ENCODE measurements at regions not wholly inside any gene's neighbourhood (a gene's known extent, or its start where the extent isn't known, plus 50 kb on each side); places are given as distances from the start of the nearest gene placed in this dataset.

DNA sequence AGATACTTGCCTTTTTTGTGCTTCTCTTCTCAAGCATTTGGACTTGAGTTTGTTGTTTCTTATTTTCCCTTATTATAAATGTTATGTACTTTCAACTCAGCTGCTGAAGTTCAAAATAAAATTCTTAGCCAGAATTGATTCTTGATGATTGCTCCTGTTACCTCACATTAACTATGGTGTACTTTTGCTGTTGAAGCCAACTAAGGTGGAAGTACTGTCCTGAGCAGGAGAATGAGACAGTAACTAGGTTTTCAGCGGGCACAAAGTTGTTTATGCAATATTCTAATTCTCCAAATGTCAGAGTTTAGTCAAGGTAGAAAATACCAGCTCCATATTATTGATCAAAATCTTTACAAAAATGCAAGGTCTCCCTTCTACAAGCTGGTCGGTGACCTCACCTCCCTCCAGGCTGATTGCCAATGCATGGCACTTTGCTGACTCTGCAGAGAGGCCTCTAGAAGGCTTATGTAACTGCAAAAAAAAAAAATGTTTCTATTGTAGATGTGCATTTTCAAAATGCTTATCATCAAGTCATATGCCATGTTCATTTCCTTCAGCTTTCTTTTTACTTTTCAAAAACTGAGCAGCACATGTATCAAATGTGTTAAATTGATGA is 1783.5 kb upstream of the WWC1 start:
- TF ChIP-seq GATA1 (IDR thresholded peaks at IDR 0.05; ENCODE audit: low read depth, low read length) (no peak), POLR2A (IDR thresholded peaks at IDR 0.05; ENCODE audit: low read length) (no peak)
- no peak for DNase-seq

GRCh38 chr5:166509085-166509484 is 1782.4 kb upstream of the WWC1 start:
- peak in 1 of 2 experiments; percentile 8 for DNase-seq
- TF ChIP-seq GATA1 (IDR thresholded peaks at IDR 0.05; ENCODE audit: low read depth, low read length) (no peak), POLR2A (IDR thresholded peaks at IDR 0.05; ENCODE audit: low read length) (no peak)

DNA sequence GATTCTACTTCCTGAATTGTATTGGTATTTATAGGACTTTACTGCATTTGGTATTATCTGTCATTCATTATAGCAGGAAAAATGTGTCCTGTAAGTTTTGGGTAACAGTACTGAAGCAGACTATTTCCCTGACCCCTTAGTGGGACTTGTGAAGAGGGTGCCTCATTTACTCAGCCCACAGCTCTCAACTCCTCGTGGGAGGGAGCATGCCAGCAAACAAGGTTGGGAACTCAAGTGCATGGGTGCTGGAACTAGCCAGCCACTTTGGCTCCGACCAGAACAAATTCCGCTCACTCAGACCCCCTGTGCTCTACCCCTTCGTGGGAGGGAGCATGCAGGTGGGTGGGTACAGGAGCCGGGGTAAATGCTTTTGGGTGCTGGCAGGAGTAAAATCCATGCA is 1773.5 kb upstream of the WWC1 start:
- no peak for TF ChIP-seq POLR2A (IDR thresholded peaks at IDR 0.05; ENCODE audit: low read length)
- no peak for TF ChIP-seq GATA1 (IDR thresholded peaks at IDR 0.05; ENCODE audit: low read depth, low read length)
- no peak for DNase-seq

GRCh38 chr5:166523206-166523605 is 1768.2 kb upstream of the WWC1 start:
- no peak for TF ChIP-seq POLR2A (IDR thresholded peaks at IDR 0.05; ENCODE audit: low read length)
- no peak for TF ChIP-seq GATA1 (IDR thresholded peaks at IDR 0.05; ENCODE audit: low read depth, low read length)
- DNase-seq, result no peak

- TF ChIP-seq GATA1 (IDR thresholded peaks at IDR 0.05; ENCODE audit: low read depth, low read length) (no peak), POLR2A (IDR thresholded peaks at IDR 0.05; ENCODE audit: low read length) (no peak)
- no peak for DNase-seq
Observed at GRCh38 chr5:166529200-166529599, 1762.2 kb upstream of the WWC1 start.

- TF ChIP-seq GATA1 (IDR thresholded peaks at IDR 0.05; ENCODE audit: low read depth, low read length) (no peak), POLR2A (IDR thresholded peaks at IDR 0.05; ENCODE audit: low read length) (no peak)
Observed at GRCh38 chr5:166532456-166533220, 1758.8 kb upstream of the WWC1 start.

GRCh38 chr5:166535641-166536040 is 1755.8 kb upstream of the WWC1 start:
- TF ChIP-seq GATA1 (IDR thresholded peaks at IDR 0.05; ENCODE audit: low read depth, low read length) (no peak), POLR2A (IDR thresholded peaks at IDR 0.05; ENCODE audit: low read length) (no peak)
- DNase-seq, result no peak

More at GRCh38 chr5:166532456-166533220, 1758.8 kb upstream of the WWC1 start:
- no peak for DNase-seq

- no peak for DNase-seq
- TF ChIP-seq GATA1 (IDR thresholded peaks at IDR 0.05; ENCODE audit: low read depth, low read length), result no peak
- no peak for TF ChIP-seq POLR2A (IDR thresholded peaks at IDR 0.05; ENCODE audit: low read length)
Observed at GRCh38 chr5:166540156-166540555, 1751.3 kb upstream of the WWC1 start.

- DNase-seq, result no peak
- TF ChIP-seq GATA1 (IDR thresholded peaks at IDR 0.05; ENCODE audit: low read depth, low read length) (no peak), POLR2A (IDR thresholded peaks at IDR 0.05; ENCODE audit: low read length) (no peak)
Observed at GRCh38 chr5:166551384-166551783, 1740.1 kb upstream of the WWC1 start.

DNA sequence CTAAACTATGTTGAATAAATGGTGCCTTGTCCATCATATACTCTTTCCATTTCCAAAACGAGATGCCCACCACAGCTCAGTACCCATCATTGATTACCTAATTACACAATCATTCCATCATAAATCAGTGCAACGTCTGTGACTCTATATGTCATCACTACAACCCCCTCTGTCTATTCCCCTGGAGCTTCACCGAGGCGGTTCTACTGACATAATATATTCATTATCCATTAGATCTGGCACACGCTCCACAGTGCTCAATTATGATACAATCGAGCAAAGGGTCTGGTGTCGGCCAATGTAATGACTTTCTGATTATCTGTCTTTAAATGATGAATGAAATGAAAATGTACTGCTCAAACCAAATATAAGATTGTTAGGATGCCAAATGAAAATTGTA is 1737.7 kb upstream of the WWC1 start:
- DNase-seq, result no peak
- TF ChIP-seq POLR2A (IDR thresholded peaks at IDR 0.05; ENCODE audit: low read length) (no peak), GATA1 (IDR thresholded peaks at IDR 0.05; ENCODE audit: low read depth, low read length) (no peak)

DNA sequence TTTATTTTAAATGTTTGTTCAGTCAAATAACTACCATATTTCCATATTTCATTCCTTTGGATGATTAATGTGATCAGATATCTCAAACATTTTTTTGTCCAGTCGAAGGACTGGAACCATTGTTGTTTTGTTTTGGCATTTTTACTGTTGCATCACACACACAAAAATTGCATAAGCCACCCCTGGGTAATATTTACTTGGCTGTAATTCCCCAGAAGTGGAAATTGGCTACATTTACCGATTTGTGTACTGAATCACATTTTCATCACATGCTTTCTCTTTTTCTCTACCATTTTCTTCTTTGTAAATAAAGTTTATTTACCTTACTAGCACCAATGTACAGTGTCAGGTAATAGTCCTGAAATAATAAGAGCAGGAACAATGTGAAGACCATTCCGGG is 1729.7 kb upstream of the WWC1 start:
- DNase-seq, result no peak
- no peak for TF ChIP-seq GATA1 (IDR thresholded peaks at IDR 0.05; ENCODE audit: low read depth, low read length)
- TF ChIP-seq POLR2A (IDR thresholded peaks at IDR 0.05; ENCODE audit: low read length), result no peak

DNA sequence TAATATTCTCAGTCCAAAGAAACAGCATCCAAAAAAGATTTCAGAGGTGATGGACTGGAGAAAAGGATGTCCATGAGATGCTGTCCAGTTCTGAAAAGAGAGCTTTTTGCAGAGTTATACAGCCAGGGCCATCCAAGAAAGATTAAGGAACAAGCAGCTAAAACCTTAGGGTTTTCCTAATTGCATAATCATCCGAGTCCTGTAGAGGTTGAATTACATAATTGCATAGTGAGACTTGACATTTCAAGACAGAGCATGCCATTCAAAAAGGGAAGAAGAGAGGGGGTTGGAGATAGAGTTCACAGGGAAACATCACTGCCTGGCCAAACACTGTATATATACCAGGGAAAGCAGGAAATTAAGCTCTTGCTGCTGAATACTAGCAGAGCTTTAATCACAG is 1729.2 kb upstream of the WWC1 start:
- TF ChIP-seq POLR2A (IDR thresholded peaks at IDR 0.05; ENCODE audit: low read length) (no peak), GATA1 (IDR thresholded peaks at IDR 0.05; ENCODE audit: low read depth, low read length) (no peak)
- no peak for DNase-seq

DNA sequence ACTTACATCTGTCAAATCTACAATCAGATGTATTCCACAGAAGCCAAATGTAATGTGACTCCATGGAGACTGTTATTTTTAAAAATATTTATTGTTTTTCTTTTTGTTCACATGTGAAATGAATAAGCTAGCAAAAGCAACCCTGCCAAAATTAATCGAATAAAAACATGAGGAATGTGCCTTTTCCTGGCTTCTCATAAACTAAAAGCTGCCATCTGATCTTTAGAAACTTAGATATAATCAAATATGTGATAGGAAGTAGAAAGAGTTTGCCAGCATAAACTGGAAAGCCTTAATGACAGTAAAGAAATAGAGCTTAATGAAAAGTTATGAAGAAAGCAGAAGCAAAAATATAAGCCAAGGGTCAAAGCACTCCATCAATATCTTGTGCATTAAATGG is 1724.7 kb upstream of the WWC1 start:
- DNase-seq, result no peak
- TF ChIP-seq GATA1 (IDR thresholded peaks at IDR 0.05; ENCODE audit: low read depth, low read length), result no peak
- no peak for TF ChIP-seq POLR2A (IDR thresholded peaks at IDR 0.05; ENCODE audit: low read length)

GRCh38 chr5:166570865-166571264 is 1720.6 kb upstream of the WWC1 start:
- no peak for DNase-seq
- no peak for TF ChIP-seq GATA1 (IDR thresholded peaks at IDR 0.05; ENCODE audit: low read depth, low read length)
- TF ChIP-seq POLR2A (IDR thresholded peaks at IDR 0.05; ENCODE audit: low read length), result no peak

DNA sequence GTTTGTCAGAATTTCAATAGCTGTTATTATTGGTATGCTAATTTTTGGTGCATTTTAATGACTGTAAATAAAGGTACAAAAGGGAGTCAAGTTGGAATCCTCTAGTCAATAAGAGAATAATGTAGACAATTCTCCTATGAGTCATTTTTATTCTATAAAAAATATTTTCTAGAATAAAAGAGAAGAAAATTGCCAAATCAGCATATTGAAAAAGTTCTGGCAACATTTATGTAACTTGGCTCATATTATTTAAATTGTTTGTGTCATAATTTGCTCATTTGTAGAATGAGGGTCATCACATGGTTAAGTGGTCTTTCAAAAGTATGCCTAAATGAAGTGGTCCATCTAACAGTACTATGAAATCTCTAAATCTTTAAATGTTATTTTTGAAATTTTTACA is 1719.8 kb upstream of the WWC1 start:
- TF ChIP-seq GATA1 (IDR thresholded peaks at IDR 0.05; ENCODE audit: low read depth, low read length), result no peak
- no peak for TF ChIP-seq POLR2A (IDR thresholded peaks at IDR 0.05; ENCODE audit: low read length)
- no peak for DNase-seq
